Panc1 (cell line): ENCODE measurements at regions not wholly inside any gene's neighbourhood (a gene's known extent, or its start where the extent isn't known, plus 50 kb on each side); places are given as distances from the start of the nearest gene placed in this dataset.

ENCODE experiments used
- CTCF ChIP-seq: fragments of 450-650 bp; IDR thresholded peaks from 2 replicates; pipeline ENCODE4 v1.5.1; 2017; ENCODE audit warnings: mild to moderate bottlenecking
- POLR2AphosphoS5 ChIP-seq: IDR thresholded peaks from 2 replicates; pipeline ENCODE4 v1.6.1; 2012; ENCODE audit warnings: mild to moderate bottlenecking, low read depth, low read length, moderate library complexity
- SIN3A ChIP-seq: IDR thresholded peaks from 2 replicates; pipeline ENCODE4 v1.6.1; 2012; ENCODE audit warnings: low read depth, mild to moderate bottlenecking, low read length, moderate library complexity, borderline replicate concordance; ENCODE audit not compliant: insufficient read depth
- TCF7L2 ChIP-seq: IDR thresholded peaks from 2 replicates; pipeline ENCODE4 v1.6.1; 2011; ENCODE audit warnings: mild to moderate bottlenecking, low read depth, low read length, inconsistent platforms

GRCh38 chr3:63745757-63746156, 73.3 kb upstream of the C3orf49 start:
- TF ChIP-seq CTCF (no peak), SIN3A (no peak), POLR2AphosphoS5 (no peak), TCF7L2 (no peak)
